ENCODE measurements at regions not wholly inside any gene's neighbourhood (a gene's known extent, or its start where the extent isn't known, plus 50 kb on each side); places are given as distances from the start of the nearest gene placed in this dataset.

DNA sequence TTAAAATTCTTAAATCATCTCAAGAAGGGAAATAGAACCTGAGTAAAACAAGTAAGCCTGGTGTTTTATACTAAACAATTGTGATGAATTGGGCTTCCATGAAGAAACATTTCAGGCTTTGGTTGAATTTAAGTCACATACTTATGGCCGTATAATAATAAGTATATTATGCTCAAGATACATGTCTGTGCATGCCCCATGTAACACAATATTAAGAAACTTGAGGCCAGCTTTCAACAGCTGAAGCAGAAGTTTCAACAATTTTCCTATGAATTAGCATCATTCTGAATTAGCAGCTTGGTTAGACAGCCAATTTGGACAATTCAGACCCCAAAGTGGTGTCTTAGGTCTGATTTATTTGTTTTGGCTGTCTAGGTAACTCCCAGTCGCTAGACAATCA is 243.7 kb downstream of the MYLK4 start:
- DNase-seq (ENCODE audit: insufficient read length, low spot score), result no peak
- no peak for FAIRE-seq

- DNase-seq (ENCODE audit: insufficient read length, low spot score), result no peak
Measured at GRCh38 chr6:2505624-2506023, 245.1 kb downstream of the MYLK4 start.

GRCh38 chr6:2504495-2505064 is 246.1 kb downstream of the MYLK4 start:
- no peak for DNase-seq (ENCODE audit: insufficient read length, low spot score)
- no peak for FAIRE-seq

More at GRCh38 chr6:2505624-2506023, 245.1 kb downstream of the MYLK4 start:
- no peak for FAIRE-seq

GRCh38 chr6:2503816-2504494 is 246.8 kb downstream of the MYLK4 start:
- FAIRE-seq (no peak), DNase-seq (ENCODE audit: insufficient read length, low spot score) (no peak)

DNA sequence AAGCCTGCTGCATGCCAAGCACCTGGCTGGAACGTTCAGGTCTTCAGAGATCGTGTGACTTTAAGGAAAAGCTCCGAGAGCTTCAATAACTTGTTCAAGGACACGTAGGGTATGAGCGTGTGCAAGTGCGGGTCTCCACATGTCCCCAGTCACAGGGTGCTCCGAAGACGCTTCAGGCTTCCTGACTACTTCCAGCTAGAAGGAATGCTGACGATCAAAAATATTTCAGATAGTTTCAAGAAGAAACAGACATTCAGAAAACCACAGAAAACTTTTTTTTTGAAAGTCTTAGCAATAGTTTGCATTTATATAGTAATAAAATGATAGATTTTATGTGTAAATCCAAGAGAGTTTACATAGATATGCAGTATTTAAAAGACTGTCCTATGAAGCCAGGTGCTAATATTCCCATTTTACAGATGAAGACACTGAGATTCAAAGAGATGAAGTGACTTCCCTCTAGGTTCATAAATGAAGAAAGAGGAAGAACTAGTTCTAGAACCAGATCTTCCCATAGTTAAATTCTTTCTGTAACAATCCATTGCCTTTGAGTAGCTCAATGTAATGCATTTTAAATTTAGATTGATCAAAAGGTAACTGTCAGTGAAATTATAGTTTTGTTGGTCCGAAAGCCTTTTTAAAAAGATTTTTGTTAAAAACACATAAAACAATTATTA is 247.6 kb downstream of the MYLK4 start:
- FAIRE-seq (no peak), DNase-seq (ENCODE audit: insufficient read length, low spot score) (no peak)

DNA sequence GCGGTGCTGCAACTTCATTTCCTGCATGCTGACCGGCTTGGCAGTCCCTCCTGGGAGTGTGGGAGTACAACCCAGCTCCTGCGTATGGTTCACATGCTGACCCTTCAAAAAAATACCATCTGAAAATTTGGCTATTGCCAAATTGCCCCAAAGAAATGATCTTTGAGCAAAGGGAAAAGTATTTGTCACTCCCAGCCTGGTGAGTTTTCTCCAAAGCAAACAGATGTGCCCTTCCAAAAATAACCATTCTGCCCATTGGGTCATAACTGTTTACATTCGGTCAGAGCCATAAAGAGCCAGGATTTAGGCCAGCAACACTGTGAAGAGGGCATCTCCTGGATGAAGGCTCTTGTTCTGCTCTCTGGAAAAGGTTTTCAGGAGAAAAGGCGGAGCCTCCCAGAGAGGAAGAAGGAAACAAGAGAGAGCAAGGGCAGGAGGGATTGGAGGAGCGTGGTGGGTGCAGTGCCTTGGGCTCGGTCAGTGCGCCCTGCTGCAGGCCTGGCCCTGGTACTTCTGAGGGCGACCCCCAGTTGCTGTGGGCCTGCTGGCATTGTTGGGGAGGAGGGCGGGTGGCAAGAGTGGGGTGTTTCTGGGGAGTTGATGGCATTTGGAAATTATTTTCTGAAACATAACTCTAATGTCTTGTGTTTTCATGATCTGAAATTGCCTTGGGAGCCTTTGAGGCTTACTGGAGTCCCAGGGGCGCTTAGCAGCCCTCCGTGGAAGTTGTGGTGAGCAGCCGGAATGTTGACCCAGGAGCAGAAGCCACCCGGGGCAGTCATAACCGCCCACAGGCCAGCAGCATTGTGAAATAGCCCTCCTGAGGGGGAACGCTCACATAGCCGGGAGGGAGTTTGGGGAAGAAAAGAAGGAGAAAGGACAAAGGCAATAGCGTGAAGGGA is 248.4 kb downstream of the MYLK4 start:
- FAIRE-seq (no peak), DNase-seq (ENCODE audit: insufficient read length, low spot score) (no peak)

GRCh38 chr6:2497922-2498623 is 252.6 kb downstream of the MYLK4 start:
- no peak for FAIRE-seq
- no peak for DNase-seq (ENCODE audit: insufficient read length, low spot score)

GRCh38 chr6:2496291-2496690 is 250.9 kb upstream of the GMDS start:
- no peak for FAIRE-seq

DNA sequence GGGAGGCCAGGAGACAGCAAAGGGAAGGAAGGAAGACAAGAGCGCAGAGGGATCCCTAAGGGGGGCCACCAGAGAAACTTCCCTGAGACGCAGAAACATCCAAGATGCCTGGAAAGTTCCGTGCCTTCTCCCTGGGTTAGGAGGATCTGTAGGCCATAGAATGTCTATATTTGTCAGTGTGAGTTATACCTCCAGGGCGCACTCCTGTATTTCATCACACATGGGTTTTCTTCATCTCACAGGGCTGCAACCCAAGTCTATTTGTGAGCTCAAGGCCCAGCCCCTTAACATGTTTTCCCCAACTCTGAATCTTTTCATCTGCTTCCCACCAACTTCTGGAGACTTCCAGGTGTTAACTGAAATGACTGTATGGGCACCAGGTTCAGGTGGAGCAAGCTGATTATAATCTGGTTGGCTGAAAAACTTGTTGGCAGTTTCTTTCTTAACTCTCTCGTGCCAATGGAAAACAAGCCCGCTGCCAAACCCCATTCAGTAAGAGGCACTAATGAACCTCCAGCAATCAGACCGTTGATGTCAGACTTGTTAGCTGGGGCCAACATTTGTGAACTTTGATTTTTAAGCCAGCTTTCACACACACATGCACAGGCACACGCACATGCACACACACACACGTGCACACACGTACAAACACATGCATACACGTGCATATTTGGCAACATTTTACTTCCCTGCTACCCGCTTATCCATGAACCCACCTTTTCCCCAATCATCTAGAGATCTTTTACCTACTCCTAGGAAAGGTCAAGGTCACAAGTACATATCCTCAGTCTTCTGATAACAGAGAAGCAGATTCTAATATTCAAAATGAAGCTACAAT is 247.5 kb upstream of the GMDS start:
- FAIRE-seq, result no peak
- DNase-seq (ENCODE audit: insufficient read length, low spot score), result no peak

More at GRCh38 chr6:2496291-2496690, 250.9 kb upstream of the GMDS start:
- DNase-seq (ENCODE audit: insufficient read length, low spot score), result no peak

DNA sequence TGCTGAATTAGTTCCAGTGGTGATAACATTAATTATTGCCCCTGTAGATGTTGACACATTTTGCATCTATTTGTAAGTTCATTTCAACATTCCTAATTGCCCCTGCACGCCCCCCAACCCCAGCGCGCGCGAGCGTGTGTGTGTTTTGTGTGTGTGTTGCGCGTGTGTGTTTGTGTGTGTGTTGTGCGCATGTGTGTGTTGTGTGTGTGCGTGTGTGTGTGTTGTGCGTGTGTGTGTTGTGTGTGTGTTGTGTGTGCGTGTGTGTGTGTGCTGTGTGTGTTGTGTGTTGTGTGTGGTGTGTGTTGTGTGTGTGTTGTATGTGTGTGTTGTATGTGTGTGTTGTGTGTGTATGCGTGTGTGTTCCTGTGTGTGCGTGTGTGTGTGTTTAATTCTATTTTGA is 245.7 kb upstream of the GMDS start:
- DNase-seq (ENCODE audit: insufficient read length, low spot score) (no peak), FAIRE-seq (no peak)

GRCh38 chr6:2488578-2488977 is 243.2 kb upstream of the GMDS start:
- DNase-seq (ENCODE audit: insufficient read length, low spot score), result no peak
- no peak for FAIRE-seq

DNA sequence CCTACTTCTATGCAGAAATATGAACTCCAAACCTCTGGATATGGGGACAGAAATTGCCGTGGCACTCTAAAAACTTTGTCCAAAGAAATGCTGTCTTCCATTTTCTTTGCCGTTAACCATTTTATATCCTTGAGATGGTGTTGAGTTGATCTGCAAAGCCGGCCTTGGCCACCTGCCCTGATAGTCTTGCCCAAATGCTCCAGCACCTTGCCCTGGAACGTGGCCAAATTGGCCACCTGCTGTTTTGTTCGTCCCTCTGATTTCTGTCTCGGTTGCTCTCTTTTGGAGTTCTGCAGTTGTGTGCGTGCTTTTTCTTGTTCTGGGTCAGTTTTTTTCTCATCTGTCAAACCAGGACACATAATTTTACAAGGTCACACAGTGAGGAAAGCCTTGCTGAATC is 239.7 kb upstream of the GMDS start:
- DNase-seq (ENCODE audit: insufficient read length, low spot score) (no peak), FAIRE-seq (no peak)

- DNase-seq (ENCODE audit: insufficient read length, low spot score), result no peak
- no peak for FAIRE-seq
Measured at GRCh38 chr6:2482773-2483172, 237.4 kb upstream of the GMDS start.

DNA sequence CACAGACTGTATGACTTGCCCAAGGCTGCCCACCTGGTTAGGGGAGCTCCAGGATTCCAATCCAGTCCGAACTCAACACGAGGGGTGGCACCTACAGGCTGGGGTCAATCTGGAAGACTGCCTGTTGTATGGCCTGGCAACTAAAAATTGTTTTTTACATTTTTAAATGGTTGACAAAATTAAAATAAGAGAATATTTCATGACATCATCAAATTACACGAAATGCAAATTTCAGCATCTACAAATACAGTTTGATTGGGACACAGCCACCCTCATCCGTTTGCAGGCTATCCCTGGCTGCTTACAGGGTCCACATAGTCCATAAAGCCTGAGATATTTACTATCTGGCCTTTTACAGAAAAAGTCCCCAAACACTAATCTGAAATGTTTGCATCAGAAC is 235.9 kb upstream of the GMDS start:
- FAIRE-seq, result no peak
- no peak for DNase-seq (ENCODE audit: insufficient read length, low spot score)

DNA sequence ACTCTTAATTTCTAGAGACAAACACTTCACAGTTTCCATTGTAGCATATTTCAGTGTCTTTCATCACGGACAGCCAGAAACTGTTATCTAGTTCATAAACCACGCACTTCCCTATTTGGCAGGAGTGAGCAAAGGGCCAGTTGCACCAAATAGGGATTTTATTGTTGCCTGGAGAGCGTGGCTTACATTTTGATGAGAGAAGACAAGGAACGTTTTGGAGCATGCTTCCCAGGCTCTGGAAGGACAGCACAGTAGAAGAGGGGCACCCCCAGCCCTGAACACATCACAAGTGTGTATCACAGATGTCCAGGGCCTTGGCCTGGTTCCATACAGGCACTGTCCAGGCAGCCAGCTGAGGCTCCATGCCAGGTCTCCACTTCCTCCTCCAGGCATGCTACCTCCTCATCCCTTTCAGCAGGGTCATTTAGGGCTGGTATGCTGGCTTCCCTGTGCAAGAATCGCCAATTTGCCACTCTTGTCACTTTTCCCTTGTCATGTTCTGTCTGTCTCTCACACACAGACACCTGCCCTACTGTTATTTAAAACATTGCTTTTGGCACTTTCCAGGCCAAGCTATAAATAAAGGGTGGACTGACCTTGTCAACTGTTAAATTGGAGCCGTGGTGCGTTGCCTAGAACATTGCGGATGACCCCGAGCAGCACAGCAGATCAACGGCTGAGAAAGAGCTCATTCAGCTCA is 235.0 kb upstream of the GMDS start:
- DNase-seq (ENCODE audit: insufficient read length, low spot score) (no peak), FAIRE-seq (no peak)

DNA sequence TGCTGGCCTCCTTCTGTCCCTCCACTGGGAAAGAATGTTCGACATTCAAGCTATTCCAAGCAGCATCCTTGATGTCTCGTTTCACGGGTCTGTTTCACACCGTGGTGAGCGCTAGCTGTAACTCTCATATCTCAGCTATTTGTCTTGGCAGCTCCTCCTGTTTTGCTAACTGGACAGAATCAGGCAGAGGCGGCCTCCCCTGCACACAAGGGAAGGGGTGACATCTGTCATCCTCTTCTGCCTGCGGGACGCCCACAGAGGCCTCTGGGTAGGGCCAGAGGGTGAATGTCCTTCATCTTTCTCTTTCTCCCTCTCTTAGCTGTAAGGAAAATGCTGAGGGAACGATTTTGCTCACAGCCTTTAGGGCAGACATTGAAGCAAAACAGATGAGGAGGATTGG is 232.8 kb upstream of the GMDS start:
- DNase-seq (ENCODE audit: insufficient read length, low spot score) (no peak), FAIRE-seq (no peak)

DNA sequence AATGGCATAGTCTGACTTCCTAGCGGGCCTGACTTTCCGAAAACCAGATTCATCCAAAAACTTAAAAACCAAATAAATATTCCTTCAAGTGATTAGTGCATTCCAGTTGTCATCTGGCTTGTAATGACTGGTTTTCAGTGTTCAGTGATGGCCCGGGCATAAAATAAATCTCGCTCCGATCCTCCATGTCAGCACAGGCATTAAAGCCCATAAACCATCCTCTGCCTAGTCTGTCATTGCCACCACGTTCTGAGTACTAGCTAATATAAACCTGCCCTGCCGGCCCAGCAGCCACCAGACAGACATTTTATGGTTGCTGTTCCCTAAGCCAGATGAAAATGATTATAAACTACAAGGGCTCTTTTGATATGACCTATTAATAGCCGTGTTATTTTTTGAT is 232.3 kb upstream of the GMDS start:
- no peak for FAIRE-seq
- DNase-seq (ENCODE audit: insufficient read length, low spot score), result no peak

GRCh38 chr6:2477250-2477649 is 231.8 kb upstream of the GMDS start:
- no peak for DNase-seq (ENCODE audit: insufficient read length, low spot score)
- FAIRE-seq, result no peak

DNA sequence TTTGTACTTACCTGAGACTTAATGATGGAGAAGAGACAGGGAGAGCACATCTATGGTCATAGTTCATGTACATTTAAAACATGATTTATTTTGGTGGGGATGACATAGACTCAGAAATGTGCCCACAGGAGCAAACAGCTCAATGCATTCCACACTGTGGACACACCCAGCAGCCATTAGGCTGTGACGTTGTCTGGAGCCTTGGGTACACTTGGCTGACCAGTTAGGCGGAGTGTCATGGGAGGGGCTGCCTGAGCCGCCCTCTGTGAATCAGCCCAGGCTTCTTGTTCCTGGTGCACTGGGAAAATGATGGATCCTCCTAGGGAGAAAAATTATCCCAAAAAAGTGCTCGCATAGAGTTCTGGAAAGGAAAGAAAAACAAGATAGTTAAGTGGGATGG is 231.0 kb upstream of the GMDS start:
- FAIRE-seq (no peak), DNase-seq (ENCODE audit: insufficient read length, low spot score) (no peak)

All from GM19239 (cell line).